HG03432 (cell line): ENCODE measurements at regions not wholly inside any gene's neighbourhood (a gene's known extent, or its start where the extent isn't known, plus 50 kb on each side); places are given as distances from the start of the nearest gene placed in this dataset.
"Not testable (repeated sequence)": the region's sequence is repeated elsewhere in the genome, so short reads cannot be mapped to it uniquely, and the experiment has no call there.

Experiments used
- ATAC-seq: cut with Tn5 transposase; IDR thresholded peaks from one replicate; pipeline ENCODE4 v1.9.1; 2021; ENCODE audit warnings: mild to moderate bottlenecking, moderate library complexity; ENCODE audit not compliant: unreplicated experiment

DNA sequence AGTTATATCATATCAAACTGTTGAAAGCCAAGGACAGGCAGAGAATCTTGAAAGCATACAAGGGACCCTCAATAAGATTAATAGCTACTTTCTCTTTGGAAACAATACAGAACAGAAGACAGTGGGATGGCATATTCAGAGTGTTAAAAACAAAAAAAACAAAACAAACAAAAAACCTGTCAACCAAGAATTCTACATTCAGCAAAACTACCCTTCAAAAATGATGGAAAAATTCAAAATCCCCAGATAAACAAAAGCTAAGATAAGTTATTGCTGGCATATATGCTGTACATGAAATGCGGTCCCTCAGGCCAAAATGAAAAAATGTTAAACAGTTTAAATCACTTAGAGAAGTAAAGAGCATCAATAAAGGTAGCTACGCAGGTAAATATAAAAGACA is 425.1 kb downstream of the ACTL7B start:
- no peak for ATAC-seq

DNA sequence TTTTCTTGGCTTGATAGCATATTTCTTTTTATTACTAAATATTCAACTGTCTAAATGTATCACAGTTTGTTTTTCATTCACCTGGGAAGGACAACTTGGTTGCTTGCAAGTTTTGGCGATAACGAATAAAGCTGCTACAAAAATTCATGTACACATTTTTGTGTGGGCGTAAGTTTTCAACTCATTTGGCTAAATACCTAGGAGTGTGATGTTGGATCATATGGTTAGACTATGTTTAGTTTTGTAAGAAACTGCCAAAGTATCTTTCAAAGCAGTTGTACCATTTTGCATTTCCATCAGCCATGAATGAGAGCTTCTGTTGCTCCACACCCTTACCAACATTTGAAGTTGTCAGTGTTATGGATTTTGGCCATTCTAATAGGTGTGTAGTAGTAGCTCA is 428.0 kb downstream of the ACTL7B start:
- ATAC-seq, result no peak

DNA sequence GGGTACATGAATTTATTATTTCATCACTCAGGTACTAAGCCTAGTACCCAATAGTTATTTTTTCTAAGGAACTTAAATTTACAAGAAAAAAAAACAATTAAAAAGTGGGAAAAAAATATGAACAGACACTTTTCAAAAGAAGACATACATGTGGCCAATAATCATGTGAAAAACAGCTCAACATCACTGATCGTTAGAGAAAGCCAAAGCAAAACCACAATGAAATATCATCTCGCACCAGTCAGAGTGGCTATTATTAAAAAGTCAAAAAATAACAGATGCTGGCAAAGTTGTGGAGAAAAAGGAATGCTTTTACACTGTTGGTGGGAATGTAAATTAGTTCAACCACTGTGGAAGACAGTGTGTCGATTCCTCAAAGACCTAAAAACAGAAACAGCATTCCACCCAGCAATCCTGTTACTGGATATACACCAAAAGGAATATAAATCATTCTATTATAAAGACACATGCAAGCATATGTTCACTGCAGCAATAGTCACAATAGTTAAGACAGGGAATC is 429.3 kb downstream of the ACTL7B start:
- ATAC-seq, result not testable (repeated sequence)

- ATAC-seq, result no peak
Measured at GRCh38 chr9:108423433-108423832, 432.4 kb downstream of the ACTL7B start.

DNA sequence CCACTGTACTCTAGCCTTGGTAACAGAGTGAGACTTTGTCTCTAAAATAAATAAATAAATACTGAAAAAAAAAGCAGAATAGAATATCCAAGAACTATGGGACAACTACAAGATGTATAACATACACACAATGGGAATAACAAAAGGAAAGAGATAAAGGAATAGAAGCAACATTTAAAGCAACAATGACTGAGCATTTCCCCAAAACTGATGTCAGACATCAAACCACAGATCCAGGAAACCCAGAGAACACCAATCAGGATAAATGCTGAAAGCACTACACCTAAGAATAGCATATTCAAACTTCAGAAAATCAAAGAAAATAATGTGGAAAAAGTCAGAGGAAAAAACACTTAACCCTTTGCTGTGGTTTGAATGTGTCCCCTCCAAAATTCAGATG is 436.4 kb downstream of the ACTL7B start:
- ATAC-seq, result no peak

GRCh38 chr9:108417726-108418125 is 438.1 kb downstream of the ACTL7B start:
- no peak for ATAC-seq

DNA sequence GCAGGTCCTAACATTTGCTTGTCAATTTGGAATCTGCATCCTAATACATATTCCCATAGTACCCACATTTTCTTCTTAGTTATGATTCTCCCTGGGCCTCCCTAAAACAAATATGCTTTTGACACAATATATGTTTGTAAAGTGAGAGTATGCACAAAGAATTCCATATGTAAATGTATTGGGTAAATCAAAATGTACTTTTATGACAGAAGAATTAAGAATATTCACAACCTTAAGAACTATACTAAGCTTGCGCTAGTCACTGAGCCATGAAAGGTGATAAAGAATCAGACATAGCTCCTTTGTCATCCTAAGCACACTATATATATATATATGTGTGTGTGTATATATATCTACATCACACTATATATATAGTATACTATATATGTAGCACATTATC is 438.5 kb downstream of the ACTL7B start:
- no peak for ATAC-seq

DNA sequence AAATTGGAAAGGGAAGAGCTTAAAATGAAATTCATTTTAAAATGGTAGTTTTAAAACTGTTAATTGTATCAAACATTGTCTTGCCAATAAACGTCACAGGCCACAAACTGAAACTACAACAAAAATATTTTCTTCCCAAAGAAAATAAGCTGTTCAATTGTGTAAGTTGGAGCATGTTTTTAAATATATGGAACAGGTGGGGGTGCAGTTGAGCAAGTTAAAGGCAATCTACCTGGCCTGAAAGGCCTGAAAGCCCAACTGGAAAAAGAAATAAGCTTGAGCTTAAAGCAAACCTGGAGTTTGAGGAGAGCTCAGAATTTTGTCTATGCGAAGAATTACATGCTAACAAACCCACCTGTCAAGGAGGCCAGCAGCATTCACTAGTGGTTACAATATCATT is 439.5 kb downstream of the ACTL7B start:
- ATAC-seq, result no peak

- no peak for ATAC-seq
Measured at GRCh38 chr9:108413809-108414208, 442.0 kb downstream of the ACTL7B start.

DNA sequence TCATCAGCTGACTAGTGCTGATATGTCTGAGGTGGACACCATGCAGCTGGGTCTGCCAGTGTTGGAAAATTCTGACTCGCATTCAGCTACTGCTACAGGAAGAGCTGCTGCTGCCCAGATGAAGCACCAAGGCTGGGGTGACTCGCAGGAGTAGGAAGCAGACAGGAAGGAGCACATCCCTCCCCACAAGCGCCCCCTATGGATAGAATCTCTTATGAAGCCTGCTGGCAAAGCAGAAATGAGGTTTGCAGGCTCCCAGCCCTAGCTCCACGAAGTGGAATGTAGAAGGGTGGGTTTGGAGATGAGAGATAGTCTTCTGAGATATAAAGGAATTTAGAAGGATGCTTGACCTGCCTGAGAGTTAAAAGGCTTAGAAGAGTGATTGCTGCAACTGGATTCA is 443.0 kb downstream of the ACTL7B start:
- ATAC-seq, result no peak

- ATAC-seq, result no peak
Measured at GRCh38 chr9:108411632-108412031, 444.2 kb downstream of the ACTL7B start.

- no peak for ATAC-seq
Measured at GRCh38 chr9:108410161-108410560, 445.6 kb downstream of the ACTL7B start.

DNA sequence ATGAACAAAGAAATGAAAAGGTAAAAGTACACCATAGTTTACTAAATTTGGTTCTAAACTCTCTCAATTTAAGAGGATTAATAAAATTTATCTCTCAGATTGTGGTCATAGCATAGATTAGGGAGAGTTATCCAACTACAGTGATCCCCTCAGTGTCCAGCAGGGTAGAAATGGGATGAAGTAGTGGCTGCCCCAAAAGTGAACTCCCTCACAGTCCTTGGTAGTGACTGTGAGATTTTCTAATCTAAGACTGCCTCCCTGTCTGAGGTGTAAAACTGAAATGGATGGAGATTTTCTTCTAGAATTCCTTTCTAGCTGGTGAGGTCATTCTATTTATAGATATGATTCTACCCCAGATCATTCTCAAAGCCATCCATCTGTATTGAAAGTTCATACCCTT is 455.5 kb downstream of the ACTL7B start:
- ATAC-seq, result no peak

DNA sequence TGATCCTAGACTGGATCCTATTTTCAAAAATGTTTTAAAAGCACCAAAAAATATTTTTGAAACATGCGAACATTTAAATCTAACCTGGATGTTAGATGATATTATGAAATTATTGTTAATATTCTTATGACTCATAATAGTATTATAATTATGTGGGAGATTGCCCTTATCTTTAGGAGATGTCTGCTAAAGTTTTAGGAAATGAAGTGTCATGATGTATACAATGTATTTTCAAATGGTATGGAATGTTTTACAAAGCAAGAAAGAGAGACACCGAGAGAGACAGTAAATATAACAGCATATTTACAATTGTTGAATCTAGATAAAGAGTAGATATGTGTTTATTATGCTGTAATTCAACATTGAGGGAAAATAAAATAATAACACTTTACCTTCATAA is 455.9 kb downstream of the ACTL7B start:
- ATAC-seq, result no peak

DNA sequence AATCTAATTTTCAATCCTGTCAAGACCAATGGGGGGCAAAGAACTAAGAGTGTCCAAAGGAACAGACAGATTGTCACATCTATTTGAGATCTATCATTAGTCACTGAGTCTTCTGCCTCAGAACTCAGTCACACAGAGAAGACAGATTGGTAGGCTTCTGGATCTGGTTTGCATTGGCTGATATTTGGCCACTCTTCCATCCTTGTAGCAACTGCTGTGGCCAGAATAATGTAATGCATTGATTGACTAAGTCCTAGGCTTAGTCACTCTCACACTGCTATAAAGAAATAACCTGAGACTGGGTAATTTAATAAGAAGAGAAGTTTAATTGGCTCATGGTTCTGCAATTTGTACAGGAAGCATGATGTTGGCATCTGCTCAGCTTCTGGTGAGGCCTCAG is 458.5 kb downstream of the ACTL7B start:
- no peak for ATAC-seq

DNA sequence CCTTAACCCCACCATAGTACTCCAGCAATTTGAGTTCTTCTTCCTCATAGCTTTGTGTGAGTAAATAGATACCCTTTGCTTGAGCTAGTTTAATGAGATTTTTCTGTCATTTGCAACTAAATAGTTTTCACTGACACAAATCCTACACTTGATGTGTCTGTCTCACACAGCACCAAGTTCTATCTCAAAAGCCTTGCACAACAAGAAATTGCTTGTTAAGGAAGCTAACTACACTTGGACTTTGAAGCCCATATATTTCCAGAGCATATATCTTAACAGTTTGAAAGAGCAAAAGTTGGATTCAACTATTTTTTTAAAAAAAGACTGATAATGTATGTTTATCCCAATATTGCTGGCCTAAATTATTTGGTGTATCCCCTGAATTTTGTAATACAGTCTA is 459.2 kb downstream of the ACTL7B start:
- ATAC-seq, result no peak

DNA sequence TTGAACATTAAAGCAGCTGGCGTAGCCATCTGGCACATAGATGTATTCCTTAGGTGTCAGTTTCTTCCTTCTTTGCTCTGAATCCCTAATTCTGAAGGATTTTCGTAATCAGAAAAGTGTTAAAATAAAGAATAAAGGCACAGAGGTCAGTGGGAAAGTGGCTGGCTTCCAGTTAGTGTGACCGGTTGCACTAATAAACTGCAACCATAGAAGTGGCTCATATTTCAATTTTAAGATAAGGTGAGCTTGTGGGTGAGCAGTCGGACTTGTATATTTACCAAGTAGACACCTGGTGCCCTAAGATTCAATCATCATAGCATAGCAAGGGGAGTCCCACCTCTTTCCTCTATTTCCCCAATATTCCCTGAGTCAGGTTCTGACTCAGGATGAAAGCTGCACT is 459.6 kb downstream of the ACTL7B start:
- no peak for ATAC-seq

GRCh38 chr9:108395421-108395820 is 460.4 kb downstream of the ACTL7B start:
- no peak for ATAC-seq

DNA sequence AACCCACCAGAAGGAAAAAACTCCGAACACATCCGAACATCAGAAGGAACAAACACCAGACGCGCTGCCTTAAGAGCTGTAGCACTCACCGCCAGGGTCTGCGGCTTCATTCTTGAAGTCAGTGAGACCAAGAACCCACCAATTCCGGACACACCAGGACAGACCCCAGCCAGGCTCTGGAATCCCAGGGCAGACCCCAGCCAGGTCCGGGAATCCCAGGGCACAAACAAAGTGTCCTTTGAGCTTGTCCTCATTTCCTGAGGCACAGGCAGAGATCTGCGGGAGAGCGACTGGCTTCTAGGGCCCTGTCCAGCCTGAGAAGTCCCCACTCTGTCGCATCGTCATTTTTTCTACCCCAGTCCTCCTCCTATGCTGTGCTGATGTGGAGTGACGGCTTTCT is 461.1 kb downstream of the ACTL7B start:
- no peak for ATAC-seq

DNA sequence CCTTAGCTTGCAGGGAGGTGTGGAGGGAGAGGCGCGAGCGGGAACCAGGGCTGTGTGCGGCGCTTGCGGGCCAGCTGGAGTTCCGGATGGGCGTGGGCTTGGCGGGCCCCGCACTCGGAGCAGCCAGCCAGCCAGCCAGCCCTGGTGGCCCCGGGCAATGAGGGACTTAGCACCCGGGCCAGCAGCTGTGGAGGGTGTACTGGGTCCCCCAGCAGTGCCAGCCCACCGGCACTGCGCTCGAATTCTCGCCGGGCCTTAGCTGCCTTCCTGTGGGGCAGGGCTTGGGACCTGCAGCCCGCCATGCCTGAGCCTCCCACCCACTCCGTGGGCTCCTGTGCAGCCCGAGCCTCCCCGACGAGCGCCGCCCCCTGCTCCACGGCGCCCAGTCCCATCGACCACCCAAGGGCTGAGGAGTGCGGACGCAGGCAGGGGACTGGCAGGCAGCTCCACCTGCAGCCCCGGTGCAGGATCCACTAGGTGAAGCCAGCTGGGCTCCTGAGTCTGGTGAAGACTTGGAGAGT is 462.2 kb downstream of the ACTL7B start:
- ATAC-seq, result not testable (repeated sequence)

- no peak for ATAC-seq
Measured at GRCh38 chr9:108392877-108393276, 462.9 kb downstream of the ACTL7B start.

- ATAC-seq, result no peak
Measured at GRCh38 chr9:108389056-108389455, 466.7 kb downstream of the ACTL7B start.

DNA sequence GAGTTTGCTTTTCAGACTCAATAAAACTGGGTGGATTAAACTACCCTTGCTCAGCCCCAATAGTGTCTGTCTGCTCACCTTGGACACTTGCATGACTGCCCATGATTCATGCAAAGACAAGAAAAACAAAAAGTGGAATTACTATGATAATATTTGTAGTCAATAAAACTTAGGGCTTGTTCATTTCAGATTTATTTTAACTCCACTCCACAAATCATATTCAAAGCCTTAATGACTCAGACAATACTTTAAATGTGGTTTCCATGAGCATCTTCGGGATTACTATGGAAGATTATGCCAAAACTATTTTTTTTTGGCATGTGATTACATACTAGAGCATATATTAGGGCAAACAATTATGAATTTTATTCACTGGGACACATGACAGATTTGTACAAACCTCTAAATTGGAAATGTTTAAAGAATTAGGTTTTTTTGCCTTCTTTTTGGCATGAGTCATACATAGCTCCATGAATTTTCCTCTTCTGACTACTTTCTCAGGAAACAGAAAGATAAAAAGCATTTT is 468.9 kb downstream of the ACTL7B start:
- no peak for ATAC-seq
